ENCODE measurements at regions not wholly inside any gene's neighbourhood (a gene's known extent, or its start where the extent isn't known, plus 50 kb on each side); places are given as distances from the start of the nearest gene placed in this dataset.

GRCh38 chr10:4215963-4216575, 431.1 kb upstream of the KLF6 start:
- DNase-seq = no peak

- DNase-seq = no peak
Observed at GRCh38 chr10:4215485-4215884, 430.5 kb upstream of the KLF6 start.

- DNase-seq = no peak
Observed at GRCh38 chr10:4214908-4215307, 429.9 kb upstream of the KLF6 start.

- no peak for DNase-seq
Observed at GRCh38 chr10:4213441-4213840, 428.4 kb upstream of the KLF6 start.

- no peak for DNase-seq
Observed at GRCh38 chr10:4212111-4212630, 427.2 kb upstream of the KLF6 start.

GRCh38 chr10:4208499-4208898, 423.5 kb upstream of the KLF6 start:
- DNase-seq = no peak

GRCh38 chr10:4205113-4205512, 420.1 kb upstream of the KLF6 start:
- DNase-seq = no peak

- no peak for DNase-seq
Observed at GRCh38 chr10:4202938-4203337, 417.9 kb upstream of the KLF6 start.

- no peak for DNase-seq
Observed at GRCh38 chr10:4201866-4202825, 417.1 kb upstream of the KLF6 start.

- DNase-seq = no peak
Observed at GRCh38 chr10:4199196-4199595, 414.2 kb upstream of the KLF6 start.

GRCh38 chr10:4198216-4198615, 413.2 kb upstream of the KLF6 start:
- DNase-seq = no peak

- DNase-seq = no peak
Observed at GRCh38 chr10:4197676-4198075, 412.7 kb upstream of the KLF6 start.

- DNase-seq = no peak
Observed at GRCh38 chr10:4196771-4197390, 411.9 kb upstream of the KLF6 start.

- DNase-seq = no peak
Observed at GRCh38 chr10:4196183-4196582, 411.2 kb upstream of the KLF6 start.

- no peak for DNase-seq
Observed at GRCh38 chr10:4195213-4195612, 410.2 kb upstream of the KLF6 start.

- DNase-seq = no peak
Observed at GRCh38 chr10:4194231-4194630, 409.2 kb upstream of the KLF6 start.

- no peak for DNase-seq
Observed at GRCh38 chr10:4191894-4192293, 406.9 kb upstream of the KLF6 start.

GRCh38 chr10:4191354-4191753, 406.3 kb upstream of the KLF6 start:
- DNase-seq = no peak

GRCh38 chr10:4190876-4191275, 405.9 kb upstream of the KLF6 start:
- DNase-seq = no peak

- DNase-seq = no peak
Observed at GRCh38 chr10:4189281-4189680, 404.3 kb upstream of the KLF6 start.

GRCh38 chr10:4188406-4188805, 403.4 kb upstream of the KLF6 start:
- DNase-seq = no peak

- no peak for DNase-seq
Observed at GRCh38 chr10:4186849-4187540, 402.0 kb upstream of the KLF6 start.

GRCh38 chr10:4183761-4184261, 398.8 kb upstream of the KLF6 start:
- no peak for DNase-seq

All from SIG-M5 (cell line).